ENCODE measurements at regions not wholly inside any gene's neighbourhood (a gene's known extent, or its start where the extent isn't known, plus 50 kb on each side); places are given as distances from the start of the nearest gene placed in this dataset.

DNA sequence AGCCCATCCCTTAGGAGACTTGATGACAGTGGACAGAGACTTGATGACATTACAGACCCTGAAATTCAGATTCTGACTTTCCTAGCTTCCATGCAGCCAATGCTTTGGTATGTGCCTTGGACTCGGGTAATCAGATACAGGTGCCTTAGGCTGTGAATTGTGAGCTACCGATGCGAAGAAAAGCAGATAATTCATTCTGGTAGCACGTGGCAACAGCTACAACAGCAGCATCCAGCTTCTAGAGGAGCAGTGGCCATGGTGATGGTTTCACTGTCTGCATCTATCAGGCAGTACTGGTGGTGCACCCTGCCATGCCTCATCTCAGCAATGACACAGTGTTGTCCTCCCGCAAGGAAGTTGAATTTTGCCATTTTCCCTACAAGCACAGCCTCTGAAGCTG, 126.9 kb upstream of the TAPT1 start:
- TF ChIP-seq EZH2 (IDR thresholded peaks at IDR 0.05; ENCODE audit: borderline replicate concordance, low read length): no peak
- TF ChIP-seq, protein P1, sequence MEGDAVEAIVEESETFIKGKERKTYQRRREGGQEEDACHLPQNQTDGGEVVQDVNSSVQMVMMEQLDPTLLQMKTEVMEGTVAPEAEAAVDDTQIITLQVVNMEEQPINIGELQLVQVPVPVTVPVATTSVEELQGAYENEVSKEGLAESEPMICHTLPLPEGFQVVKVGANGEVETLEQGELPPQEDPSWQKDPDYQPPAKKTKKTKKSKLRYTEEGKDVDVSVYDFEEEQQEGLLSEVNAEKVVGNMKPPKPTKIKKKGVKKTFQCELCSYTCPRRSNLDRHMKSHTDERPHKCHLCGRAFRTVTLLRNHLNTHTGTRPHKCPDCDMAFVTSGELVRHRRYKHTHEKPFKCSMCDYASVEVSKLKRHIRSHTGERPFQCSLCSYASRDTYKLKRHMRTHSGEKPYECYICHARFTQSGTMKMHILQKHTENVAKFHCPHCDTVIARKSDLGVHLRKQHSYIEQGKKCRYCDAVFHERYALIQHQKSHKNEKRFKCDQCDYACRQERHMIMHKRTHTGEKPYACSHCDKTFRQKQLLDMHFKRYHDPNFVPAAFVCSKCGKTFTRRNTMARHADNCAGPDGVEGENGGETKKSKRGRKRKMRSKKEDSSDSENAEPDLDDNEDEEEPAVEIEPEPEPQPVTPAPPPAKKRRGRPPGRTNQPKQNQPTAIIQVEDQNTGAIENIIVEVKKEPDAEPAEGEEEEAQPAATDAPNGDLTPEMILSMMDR (IDR thresholded peaks at IDR 0.05; ENCODE audit: low read length): no peak
